GM12891 (cell line): ENCODE measurements at regions not wholly inside any gene's neighbourhood (a gene's known extent, or its start where the extent isn't known, plus 50 kb on each side); places are given as distances from the start of the nearest gene placed in this dataset.

Source experiments
- DNase-seq: peaks from one replicate; pipeline ENCODE4 v3.0.0; 2011; ENCODE audit warnings: low spot score; ENCODE audit not compliant: insufficient read length
- FAIRE-seq: peaks from 2 replicates; lab custom pipeline; 2011; peaks lifted over from hg19 to GRCh38; lab: Jason Lieb, UNC
- PAX5 ChIP-seq: IDR thresholded peaks from 2 replicates; pipeline ENCODE4 v1.6.1; 2011; ENCODE audit warnings: low read length, moderate library complexity, mild to moderate bottlenecking; ENCODE audit not compliant: insufficient read depth, severe bottlenecking
- POLR2A ChIP-seq: IDR thresholded peaks from 2 replicates; pipeline ENCODE4 v1.6.1; 2011; ENCODE audit warnings: low read depth, low read length, control low read depth
- POLR2AphosphoS5 ChIP-seq: IDR thresholded peaks from 2 replicates; pipeline ENCODE4 v1.6.1; 2011; ENCODE audit warnings: low read depth, low read length, control low read depth
- POU2F2 ChIP-seq: IDR thresholded peaks from 2 replicates; pipeline ENCODE4 v1.6.1; 2011; ENCODE audit warnings: low read depth, mild to moderate bottlenecking, control low read depth, low read length, moderate library complexity
- SPI1 ChIP-seq: IDR thresholded peaks from 2 replicates; pipeline ENCODE4 v1.6.1; 2011; ENCODE audit warnings: low read depth, low read length, control low read depth
- TAF1 ChIP-seq: IDR thresholded peaks from 2 replicates; pipeline ENCODE4 v1.6.1; 2011; ENCODE audit warnings: low read depth, low read length, control low read depth

DNA sequence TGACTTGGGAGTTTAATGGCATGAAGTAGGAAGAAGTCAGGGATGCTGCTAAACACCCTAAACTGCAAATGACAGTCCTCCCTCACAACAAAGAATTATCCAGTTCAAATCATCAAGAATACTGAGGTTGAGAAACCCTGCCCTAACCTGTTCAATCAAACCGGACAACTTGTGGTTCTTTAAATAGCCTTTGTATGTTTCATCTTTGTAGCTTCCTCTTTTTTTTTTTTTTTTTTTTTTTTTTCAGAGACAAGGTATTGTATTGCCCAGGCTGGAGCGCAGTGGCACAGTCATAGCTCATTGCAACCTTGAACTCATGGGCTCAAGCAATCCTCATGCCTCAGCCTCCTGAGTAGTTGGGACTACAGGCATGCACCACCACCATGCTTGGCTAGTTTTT, 52.5 kb upstream of the TTC29 start:
- DNase-seq (no peak), FAIRE-seq (no peak)
- no peak for TF ChIP-seq POLR2AphosphoS5
- TF ChIP-seq TAF1: no peak
- no peak for TF ChIP-seq PAX5
- TF ChIP-seq SPI1: no peak
- TF ChIP-seq POLR2A: no peak
- no peak for TF ChIP-seq POU2F2

DNA sequence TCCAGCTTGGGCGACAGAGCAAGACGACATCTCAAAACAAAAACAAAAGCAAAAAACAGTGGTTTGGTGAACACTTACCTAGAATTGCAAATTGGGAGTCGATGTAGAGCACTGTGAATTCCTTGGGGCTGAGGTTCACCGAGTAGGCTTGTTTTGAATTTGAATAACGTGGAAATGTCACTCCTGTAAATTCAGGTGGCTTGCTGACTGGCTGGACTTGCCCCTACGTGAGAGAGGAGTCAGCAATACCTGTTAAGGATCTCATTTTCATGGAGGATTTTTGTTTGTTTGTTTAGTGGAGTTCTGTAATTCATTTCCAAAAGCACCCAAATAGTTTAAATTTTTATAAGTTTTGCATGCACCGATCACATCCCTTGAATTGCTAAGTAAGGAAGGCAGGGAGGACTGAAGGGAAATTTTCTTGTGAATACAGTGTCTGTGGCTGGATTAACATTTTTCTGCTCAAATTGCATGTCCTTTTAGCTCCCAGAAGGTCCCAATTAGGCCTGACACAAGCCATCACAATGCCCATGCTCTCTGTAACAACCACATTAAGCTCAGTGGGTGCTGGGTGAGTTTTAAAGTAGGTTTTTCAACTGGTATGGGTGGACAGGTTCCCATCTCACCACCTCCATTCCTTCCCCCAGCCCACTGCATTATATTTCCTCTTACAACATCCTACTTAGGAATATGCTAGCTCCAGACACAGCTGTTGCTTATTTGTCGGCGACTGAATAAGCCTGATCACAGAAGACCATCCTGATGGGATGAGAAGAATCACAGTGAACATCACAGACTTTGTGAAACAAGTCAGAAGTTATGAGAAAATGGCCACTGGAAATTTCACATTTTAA, 58.5 kb upstream of the TTC29 start:
- no peak for DNase-seq
- TF ChIP-seq POLR2AphosphoS5 (no peak), PAX5 (no peak), SPI1 (no peak), POLR2A (no peak), POU2F2 (no peak), TAF1 (no peak)

GRCh38 chr4:147006229-147006628, 60.6 kb upstream of the TTC29 start:
- TF ChIP-seq TAF1: no peak
- DNase-seq (no peak), FAIRE-seq (no peak)

More for the DNA sequence above, 58.5 kb upstream of the TTC29 start:
- no peak for FAIRE-seq

DNA sequence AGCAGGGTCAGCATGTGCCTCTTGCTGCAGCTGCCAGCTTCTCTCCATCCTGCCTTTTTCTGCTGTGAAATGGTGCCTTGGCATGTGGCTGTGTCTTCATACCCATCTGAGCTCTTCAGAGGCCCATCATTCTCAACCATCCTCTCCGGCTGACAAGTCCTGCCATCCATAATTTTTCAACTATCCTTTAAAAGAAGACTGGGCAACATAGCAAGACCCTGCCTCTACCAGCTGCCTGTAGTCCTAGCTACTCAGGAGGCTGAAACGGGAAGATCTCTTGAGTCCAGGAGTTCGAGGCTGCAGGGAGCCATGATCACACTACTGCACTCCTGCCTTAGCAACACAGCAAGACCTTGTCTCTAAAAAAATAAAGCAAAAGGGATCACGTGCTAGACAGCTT, 64.2 kb upstream of the TTC29 start:
- FAIRE-seq: no peak
- TF ChIP-seq SPI1: no peak
- TF ChIP-seq TAF1: no peak
- TF ChIP-seq PAX5: no peak
- TF ChIP-seq POLR2AphosphoS5: no peak
- no peak for TF ChIP-seq POU2F2
- no peak for TF ChIP-seq POLR2A
- no peak for DNase-seq

DNA sequence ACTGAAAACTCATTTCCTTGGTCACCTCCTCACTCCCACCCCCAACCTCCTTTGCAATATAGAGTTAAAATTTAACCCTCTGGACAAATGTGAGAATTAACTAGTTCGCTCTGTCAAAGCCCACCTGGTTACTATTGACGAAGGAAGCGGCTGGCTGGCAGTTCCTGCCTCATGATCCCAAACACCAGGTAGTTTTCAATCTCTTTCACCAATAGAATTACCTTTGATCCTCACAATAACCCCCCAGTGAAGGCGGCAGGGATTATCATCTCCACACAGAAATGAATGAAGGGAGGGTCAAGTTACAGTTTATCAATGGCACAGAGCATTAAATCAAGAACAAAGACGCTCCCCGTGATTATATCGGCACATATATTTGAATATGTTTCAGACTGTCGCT, 65.7 kb upstream of the TTC29 start:
- DNase-seq: no peak
- no peak for TF ChIP-seq POLR2AphosphoS5
- no peak for TF ChIP-seq TAF1
- TF ChIP-seq POLR2A: no peak
- no peak for TF ChIP-seq SPI1
- no peak for TF ChIP-seq POU2F2
- TF ChIP-seq PAX5: no peak
- FAIRE-seq: no peak

GRCh38 chr4:147012059-147012707, 66.5 kb upstream of the TTC29 start:
- FAIRE-seq (no peak), DNase-seq (no peak)
- TF ChIP-seq POLR2A (no peak), POU2F2 (no peak), TAF1 (no peak), POLR2AphosphoS5 (no peak), PAX5 (no peak), SPI1 (no peak)

- TF ChIP-seq PAX5: no peak
- no peak for TF ChIP-seq SPI1
- no peak for TF ChIP-seq POU2F2
- no peak for TF ChIP-seq TAF1
- TF ChIP-seq POLR2A: no peak
- no peak for TF ChIP-seq POLR2AphosphoS5
- no peak for DNase-seq
- no peak for FAIRE-seq
These were observed 69.3 kb upstream of the TTC29 start for GRCh38 chr4:147014946-147015345.

- no peak for TF ChIP-seq POU2F2
- TF ChIP-seq POLR2AphosphoS5: no peak
- TF ChIP-seq SPI1: no peak
- TF ChIP-seq POLR2A: no peak
- TF ChIP-seq PAX5: no peak
- no peak for TF ChIP-seq TAF1
- DNase-seq (no peak), FAIRE-seq (no peak)
These were observed 69.8 kb upstream of the TTC29 start for GRCh38 chr4:147015491-147015890.

- DNase-seq: no peak
- no peak for FAIRE-seq
- TF ChIP-seq SPI1 (no peak), PAX5 (no peak), TAF1 (no peak), POU2F2 (no peak), POLR2AphosphoS5 (no peak), POLR2A (no peak)
These were observed 71.4 kb upstream of the TTC29 start for GRCh38 chr4:147017081-147017480.
